Kidney epithelial cell (primary cell): ENCODE measurements at regions not wholly inside any gene's neighbourhood (a gene's known extent, or its start where the extent isn't known, plus 50 kb on each side); places are given as distances from the start of the nearest gene placed in this dataset.

Experiments used
- DNase-seq: peaks from one replicate; pipeline ENCODE4 v3.0.0-alpha.2; 2010; ENCODE audit warnings: low read depth
- H3K27me3 ChIP-seq: 2 replicates; pipeline ENCODE4 v1.6.0; 2011; ENCODE audit warnings: low read length; ENCODE audit not compliant: control insufficient read depth, insufficient read depth
- H3K36me3 ChIP-seq: 2 replicates; pipeline ENCODE4 v1.5.1; 2011; ENCODE audit warnings: low read length; ENCODE audit not compliant: control insufficient read depth, insufficient read depth
- H3K4me3 ChIP-seq: 2 replicates; pipeline ENCODE4 v1.5.1; 2011; ENCODE audit warnings: low read depth, mild to moderate bottlenecking, control low read depth, low read length
- TF ChIP-seq, protein P1 (sequence below): IDR thresholded peaks from 2 replicates; pipeline ENCODE4 v1.5.1; 2011; ENCODE audit warnings: mild to moderate bottlenecking, moderate library complexity, low read length, control low read depth, inconsistent platforms; ENCODE audit not compliant: insufficient read depth, poor library complexity, severe bottlenecking

DNA sequence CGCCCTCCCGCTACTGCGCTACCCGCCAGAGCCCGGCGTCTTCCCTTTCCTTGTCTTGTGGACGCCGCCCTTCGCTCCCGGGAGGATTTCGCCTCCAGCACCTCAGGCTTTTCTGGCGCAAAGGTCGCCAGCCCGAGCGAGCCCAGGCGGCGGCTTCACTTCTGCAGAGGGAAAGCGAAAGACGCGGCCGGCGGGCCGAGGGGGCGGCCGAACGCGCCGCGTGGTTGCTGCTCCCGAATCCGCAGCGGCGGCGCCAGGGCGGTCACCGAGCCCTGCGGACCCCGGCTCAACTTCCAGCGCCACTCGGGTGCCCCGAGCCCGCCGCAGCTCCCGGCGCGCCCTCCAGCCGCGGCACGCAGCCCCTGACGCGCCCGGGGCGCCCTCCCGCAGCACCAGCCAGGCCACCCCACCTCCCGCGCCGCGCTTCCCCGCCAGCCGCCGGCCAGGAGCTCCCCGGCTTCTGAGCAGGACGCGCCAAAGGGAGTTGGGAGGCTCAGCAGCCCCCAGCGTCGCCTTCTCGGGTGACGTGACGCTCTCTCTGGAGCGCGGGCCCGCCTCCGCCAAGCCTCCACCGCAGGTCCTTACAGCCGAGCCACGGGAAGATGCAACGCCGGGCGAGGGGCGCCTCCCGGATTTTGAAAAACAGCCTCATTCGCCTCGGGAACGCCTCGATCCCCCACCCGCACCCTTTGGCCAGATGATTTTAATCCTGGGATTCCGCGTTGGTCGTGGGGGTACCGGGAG, 84.9 kb upstream of the EPB41L3 start:
- no peaks in the 10 kb centered on the region for H3K36me3 ChIP-seq
- no peak for DNase-seq
- TF ChIP-seq, protein P1, sequence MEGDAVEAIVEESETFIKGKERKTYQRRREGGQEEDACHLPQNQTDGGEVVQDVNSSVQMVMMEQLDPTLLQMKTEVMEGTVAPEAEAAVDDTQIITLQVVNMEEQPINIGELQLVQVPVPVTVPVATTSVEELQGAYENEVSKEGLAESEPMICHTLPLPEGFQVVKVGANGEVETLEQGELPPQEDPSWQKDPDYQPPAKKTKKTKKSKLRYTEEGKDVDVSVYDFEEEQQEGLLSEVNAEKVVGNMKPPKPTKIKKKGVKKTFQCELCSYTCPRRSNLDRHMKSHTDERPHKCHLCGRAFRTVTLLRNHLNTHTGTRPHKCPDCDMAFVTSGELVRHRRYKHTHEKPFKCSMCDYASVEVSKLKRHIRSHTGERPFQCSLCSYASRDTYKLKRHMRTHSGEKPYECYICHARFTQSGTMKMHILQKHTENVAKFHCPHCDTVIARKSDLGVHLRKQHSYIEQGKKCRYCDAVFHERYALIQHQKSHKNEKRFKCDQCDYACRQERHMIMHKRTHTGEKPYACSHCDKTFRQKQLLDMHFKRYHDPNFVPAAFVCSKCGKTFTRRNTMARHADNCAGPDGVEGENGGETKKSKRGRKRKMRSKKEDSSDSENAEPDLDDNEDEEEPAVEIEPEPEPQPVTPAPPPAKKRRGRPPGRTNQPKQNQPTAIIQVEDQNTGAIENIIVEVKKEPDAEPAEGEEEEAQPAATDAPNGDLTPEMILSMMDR, result no peak
- peak overlapping the region; percentile 51 for H3K4me3 ChIP-seq
- H3K27me3 ChIP-seq, result peaks cover 7% of the 10 kb centered on the region

DNA sequence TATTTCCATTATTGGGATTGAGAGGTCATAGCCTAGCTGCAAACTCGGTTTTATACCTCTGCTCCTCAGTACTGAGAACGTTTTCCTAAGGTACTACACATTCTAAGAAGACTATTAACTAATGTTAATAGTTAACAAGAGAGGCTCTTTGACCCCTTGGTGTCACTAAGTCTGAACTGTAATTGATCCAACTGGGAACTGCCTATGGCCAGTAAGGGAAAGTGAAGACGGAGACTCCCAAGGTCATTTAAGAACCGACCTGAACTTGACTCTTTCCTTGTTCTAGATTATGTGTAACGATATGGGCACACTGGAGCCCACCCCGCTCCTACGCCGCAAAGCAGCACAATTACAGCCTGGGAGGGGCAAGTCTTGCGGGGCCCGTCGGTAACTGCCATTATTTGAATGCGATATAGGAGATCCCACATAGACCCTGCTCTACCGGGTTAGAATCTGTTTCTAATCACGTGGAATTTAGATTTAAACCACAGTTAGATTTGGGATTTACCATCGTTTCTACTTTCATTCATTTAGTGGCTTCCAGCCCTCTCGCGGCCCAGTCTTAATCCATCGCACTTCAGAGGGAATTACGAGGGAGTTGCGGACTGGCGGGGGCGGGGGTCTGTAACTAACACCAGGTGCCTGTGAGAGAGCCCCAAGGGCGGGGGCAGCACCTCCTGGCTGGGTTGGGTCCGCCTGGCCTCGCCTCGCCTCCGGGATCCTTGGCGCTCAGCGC, 84.1 kb upstream of the EPB41L3 start:
- DNase-seq, result no peak
- peak overlapping the region; percentile 51 for H3K4me3 ChIP-seq
- peaks cover 7% of the 10 kb centered on the region for H3K27me3 ChIP-seq
- TF ChIP-seq, protein P1, result no peak
- H3K36me3 ChIP-seq, result no peaks in the 10 kb centered on the region

- TF ChIP-seq, protein P1, result no peak
- Histone ChIP-seq H3K27me3 (peaks cover 7% of the 10 kb centered on the region), H3K36me3 (no peaks in the 10 kb centered on the region), H3K4me3 (no peak overlapping the region)
- no peak for DNase-seq
Measured at GRCh38 chr18:5626130-5626880, 82.5 kb upstream of the EPB41L3 start.

GRCh38 chr18:5625076-5625475, 81.3 kb upstream of the EPB41L3 start:
- H3K36me3 ChIP-seq, result no peaks in the 10 kb centered on the region
- H3K4me3 ChIP-seq, result no peak overlapping the region
- peaks cover 4% of the 10 kb centered on the region for H3K27me3 ChIP-seq

GRCh38 chr18:5622905-5623304, 79.1 kb upstream of the EPB41L3 start:
- H3K36me3 ChIP-seq, result no peaks in the 10 kb centered on the region
- H3K27me3 ChIP-seq, result no peaks in the 10 kb centered on the region
- TF ChIP-seq, protein P1, result no peak
- H3K4me3 ChIP-seq, result no peak overlapping the region
- no peak for DNase-seq

More at GRCh38 chr18:5625076-5625475, 81.3 kb upstream of the EPB41L3 start:
- DNase-seq, result no peak
- TF ChIP-seq, protein P1, result no peak
